Activated T-cell treated with anti-CD3 and anti-CD28 coated beads, Interleukin-2, amount 50 U/mL, for 72 hours (primary cell): ENCODE measurements at regions not wholly inside any gene's neighbourhood (a gene's known extent, or its start where the extent isn't known, plus 50 kb on each side); places are given as distances from the start of the nearest gene placed in this dataset.
"Not testable (repeated sequence)": the region's sequence is repeated elsewhere in the genome, so short reads cannot be mapped to it uniquely, and the experiment has no call there.

ENCODE experiments used
- ATAC-seq, 2 donors: fragments of 150-1000 bp; cut with Tn5 transposase; replicated peaks in 1 of 2; 2 replicates each; pipeline ENCODE4 v1.10.0; 2021; ENCODE audit warnings: moderate library complexity in 2 of 2, mild to moderate bottlenecking in 1 of 2
- DNase-seq, 2 donors: peaks; one replicate each; pipeline ENCODE4 v3.0.0; 2021 to 2022; ENCODE audit warnings: mixed read lengths in 1 of 2
- H3K27ac Mint-ChIP-seq: one replicate; pipeline ENCODE4 v1.8.0; 2022; ENCODE audit warnings: mild to moderate bottlenecking, moderate library complexity, mixed read lengths
- H3K27me3 Mint-ChIP-seq: one replicate; pipeline ENCODE4 v1.8.0; 2022; ENCODE audit warnings: low read depth, mixed read lengths
- H3K36me3 Mint-ChIP-seq, 2 donors: one replicate each; pipeline ENCODE4 v1.8.0; 2022; ENCODE audit warnings: mixed read lengths in 2 of 2, mild to moderate bottlenecking in 1 of 2; ENCODE audit not compliant: insufficient read depth in 2 of 2
- H3K4me1 Mint-ChIP-seq: one replicate; pipeline ENCODE4 v1.8.0; 2022; ENCODE audit warnings: low read depth, mixed read lengths
- H3K4me3 Mint-ChIP-seq, 2 donors: one replicate each; pipeline ENCODE4 v1.8.0; 2022; ENCODE audit warnings: mild to moderate bottlenecking in 2 of 2, mixed read lengths in 2 of 2, moderate library complexity in 2 of 2
- H3K9me3 Mint-ChIP-seq, 2 donors: one replicate each; pipeline ENCODE4 v1.8.0; 2022; ENCODE audit warnings: mixed read lengths in 2 of 2

- H3K27me3 Mint-ChIP-seq = no peaks in the 10 kb centered on the region
- peaks cover 54% of the 10 kb centered on the region for H3K4me1 Mint-ChIP-seq
- DNase-seq = no peak
- no peaks in the 10 kb centered on the region for H3K36me3 Mint-ChIP-seq
- ATAC-seq = peak in 1 of 2 donors; percentile 39
- H3K27ac Mint-ChIP-seq = no peak overlapping the region
- no peak overlapping the region for H3K4me3 Mint-ChIP-seq
- H3K9me3 Mint-ChIP-seq = no peaks in the 10 kb centered on the region
Measured at GRCh38 chr7:142438235-142438922, 180.5 kb upstream of the PRSS58 start.

GRCh38 chr7:142437741-142438140 is 179.9 kb upstream of the PRSS58 start:
- DNase-seq = no peak
- no peak overlapping the region for H3K4me3 Mint-ChIP-seq
- H3K36me3 Mint-ChIP-seq = no peaks in the 10 kb centered on the region
- no peak overlapping the region for H3K27ac Mint-ChIP-seq
- H3K9me3 Mint-ChIP-seq = no peaks in the 10 kb centered on the region
- no peaks in the 10 kb centered on the region for H3K27me3 Mint-ChIP-seq
- H3K4me1 Mint-ChIP-seq = peaks cover 49% of the 10 kb centered on the region
- ATAC-seq = no peak

- H3K27me3 Mint-ChIP-seq = no peaks in the 10 kb centered on the region
- peak overlapping the region; percentile 55 for H3K27ac Mint-ChIP-seq
- DNase-seq (no peak), ATAC-seq (no peak)
- H3K4me1 Mint-ChIP-seq = peaks cover 41% of the 10 kb centered on the region
- H3K36me3 Mint-ChIP-seq = no peaks in the 10 kb centered on the region
- no peak overlapping the region for H3K4me3 Mint-ChIP-seq
- no peaks in the 10 kb centered on the region for H3K9me3 Mint-ChIP-seq
Measured at GRCh38 chr7:142436601-142437000, 178.7 kb upstream of the PRSS58 start.

GRCh38 chr7:142435606-142436005 is 177.7 kb upstream of the PRSS58 start:
- not testable (repeated sequence) for H3K36me3 Mint-ChIP-seq, DNase-seq

GRCh38 chr7:142434666-142435167 is 176.9 kb upstream of the PRSS58 start:
- Mint-ChIP-seq H3K4me3 (peak overlapping the region; percentile 79 to 82), H3K27ac (peak overlapping the region; percentile 90), H3K9me3 (no peaks in the 10 kb centered on the region), H3K4me1 (peaks cover 31% of the 10 kb centered on the region), H3K36me3 (no peaks in the 10 kb centered on the region), H3K27me3 (no peaks in the 10 kb centered on the region)
- no peak for ATAC-seq
- no peak for DNase-seq

More at GRCh38 chr7:142435606-142436005, 177.7 kb upstream of the PRSS58 start:
- ATAC-seq, H3K27me3 Mint-ChIP-seq, H3K9me3 Mint-ChIP-seq, H3K27ac Mint-ChIP-seq: not testable (repeated sequence)
- Mint-ChIP-seq H3K4me3 (peak overlapping the region in 1 of 2 donors; percentile 41), H3K4me1 (peaks cover 31% of the 10 kb centered on the region)

GRCh38 chr7:142434133-142434532 is 176.3 kb upstream of the PRSS58 start:
- peak; percentile 53 to 54 for ATAC-seq
- H3K4me3 Mint-ChIP-seq = peak overlapping the region; percentile 79 to 82
- not testable (repeated sequence) for H3K27me3 Mint-ChIP-seq, DNase-seq, H3K36me3 Mint-ChIP-seq, H3K9me3 Mint-ChIP-seq, H3K27ac Mint-ChIP-seq
- H3K4me1 Mint-ChIP-seq = peaks cover 32% of the 10 kb centered on the region

- Mint-ChIP-seq H3K36me3 (no peaks in the 10 kb centered on the region), H3K4me1 (peaks cover 37% of the 10 kb centered on the region), H3K4me3 (no peak overlapping the region), H3K9me3 (no peaks in the 10 kb centered on the region), H3K27me3 (no peaks in the 10 kb centered on the region), H3K27ac (no peak overlapping the region)
- ATAC-seq = no peak
- DNase-seq = no peak
Measured at GRCh38 chr7:142432377-142432776, 174.5 kb upstream of the PRSS58 start.

- peaks cover 37% of the 10 kb centered on the region for H3K4me1 Mint-ChIP-seq
- no peak for ATAC-seq
- H3K4me3 Mint-ChIP-seq = no peak overlapping the region
- no peaks in the 10 kb centered on the region for H3K36me3 Mint-ChIP-seq
- no peak overlapping the region for H3K27ac Mint-ChIP-seq
- no peaks in the 10 kb centered on the region for H3K27me3 Mint-ChIP-seq
- no peak for DNase-seq
- H3K9me3 Mint-ChIP-seq = no peaks in the 10 kb centered on the region
Measured at GRCh38 chr7:142431491-142431890, 173.6 kb upstream of the PRSS58 start.

- Mint-ChIP-seq H3K9me3 (no peaks in the 10 kb centered on the region), H3K36me3 (no peaks in the 10 kb centered on the region), H3K27ac (no peak overlapping the region), H3K27me3 (peaks cover 6% of the 10 kb centered on the region), H3K4me1 (peaks cover 24% of the 10 kb centered on the region), H3K4me3 (no peak overlapping the region)
- no peak for ATAC-seq
- DNase-seq = no peak
Measured at GRCh38 chr7:142428094-142428493, 170.2 kb upstream of the PRSS58 start.

GRCh38 chr7:142425281-142425680 is 167.4 kb upstream of the PRSS58 start:
- H3K9me3 Mint-ChIP-seq = no peaks in the 10 kb centered on the region
- peaks cover 6% of the 10 kb centered on the region for H3K27me3 Mint-ChIP-seq
- peak in 1 of 2 donors; percentile 36 for ATAC-seq
- DNase-seq = no peak
- H3K4me3 Mint-ChIP-seq = no peak overlapping the region
- peaks cover 21% of the 10 kb centered on the region for H3K4me1 Mint-ChIP-seq
- no peak overlapping the region for H3K27ac Mint-ChIP-seq
- H3K36me3 Mint-ChIP-seq = no peaks in the 10 kb centered on the region

- Mint-ChIP-seq H3K36me3 (no peaks in the 10 kb centered on the region), H3K4me3 (no peak overlapping the region), H3K9me3 (no peaks in the 10 kb centered on the region), H3K27me3 (peaks cover 6% of the 10 kb centered on the region), H3K27ac (no peak overlapping the region), H3K4me1 (no peaks in the 10 kb centered on the region)
- DNase-seq = no peak
- ATAC-seq = no peak
Measured at GRCh38 chr7:142422621-142423020, 164.8 kb upstream of the PRSS58 start.

GRCh38 chr7:142420554-142421362 is 162.9 kb upstream of the PRSS58 start:
- Mint-ChIP-seq H3K27me3 (peaks cover 6% of the 10 kb centered on the region), H3K4me1 (no peaks in the 10 kb centered on the region), H3K36me3 (no peaks in the 10 kb centered on the region), H3K9me3 (no peaks in the 10 kb centered on the region), H3K27ac (no peak overlapping the region), H3K4me3 (no peak overlapping the region)
- ATAC-seq (no peak), DNase-seq (no peak)

GRCh38 chr7:142418326-142418725 is 160.5 kb upstream of the PRSS58 start:
- H3K36me3 Mint-ChIP-seq = no peaks in the 10 kb centered on the region

More at GRCh38 chr7:142418326-142418725, 160.5 kb upstream of the PRSS58 start:
- DNase-seq (no peak), ATAC-seq (no peak)
- no peaks in the 10 kb centered on the region for H3K4me1 Mint-ChIP-seq
- peak overlapping the region; percentile 2 for H3K27ac Mint-ChIP-seq
- no peaks in the 10 kb centered on the region for H3K9me3 Mint-ChIP-seq
- H3K4me3 Mint-ChIP-seq = no peak overlapping the region
- no peaks in the 10 kb centered on the region for H3K27me3 Mint-ChIP-seq
